ENCODE measurements at regions not wholly inside any gene's neighbourhood (a gene's known extent, or its start where the extent isn't known, plus 50 kb on each side); places are given as distances from the start of the nearest gene placed in this dataset.

- TF ChIP-seq POLR2AphosphoS5 (IDR thresholded peaks at IDR 0.05; ENCODE audit: low read depth), result no peak
- no peak for TF ChIP-seq EZH2 (IDR thresholded peaks at IDR 0.05; ENCODE audit: low read depth, unreplicated experiment)
- no peak for TF ChIP-seq CTCF (conservative IDR thresholded peaks at IDR 0.05; ENCODE audit: low read depth in 2 of 2)
Observed at GRCh38 chr16:54397190-54397835, 110.7 kb upstream of the IRX3 start.
